GM18519 (cell line): ENCODE measurements at regions not wholly inside any gene's neighbourhood (a gene's known extent, or its start where the extent isn't known, plus 50 kb on each side); places are given as distances from the start of the nearest gene placed in this dataset.

Experiments used
- ATAC-seq: cut with Tn5 transposase; IDR thresholded peaks from one replicate; pipeline ENCODE4 v1.9.1; 2021; ENCODE audit warnings: mild to moderate bottlenecking, moderate library complexity; ENCODE audit not compliant: unreplicated experiment, low FRiP score

DNA sequence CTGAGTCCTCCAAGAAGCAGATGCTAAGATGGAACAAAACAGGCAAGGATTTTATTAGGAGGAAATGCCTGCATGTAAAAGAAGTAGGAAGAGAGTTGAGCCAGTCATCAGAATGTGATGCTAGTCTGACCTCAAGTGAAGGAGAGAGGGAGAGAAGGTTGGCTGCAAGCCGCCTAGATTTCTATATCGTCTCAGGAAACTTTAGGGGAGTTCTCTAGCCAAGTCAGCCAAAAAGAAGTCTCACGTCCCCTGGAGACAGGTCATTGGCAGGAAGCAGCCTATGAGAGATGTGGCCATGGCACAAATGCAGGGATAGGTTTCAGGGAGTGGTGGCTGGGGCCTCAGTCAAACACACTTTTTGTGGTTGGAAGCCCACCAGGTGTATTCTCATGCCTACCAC, 378.0 kb downstream of the CD109 start:
- ATAC-seq: no peak

- no peak for ATAC-seq
These were observed 377.4 kb downstream of the CD109 start for GRCh38 chr6:74073429-74073828.

DNA sequence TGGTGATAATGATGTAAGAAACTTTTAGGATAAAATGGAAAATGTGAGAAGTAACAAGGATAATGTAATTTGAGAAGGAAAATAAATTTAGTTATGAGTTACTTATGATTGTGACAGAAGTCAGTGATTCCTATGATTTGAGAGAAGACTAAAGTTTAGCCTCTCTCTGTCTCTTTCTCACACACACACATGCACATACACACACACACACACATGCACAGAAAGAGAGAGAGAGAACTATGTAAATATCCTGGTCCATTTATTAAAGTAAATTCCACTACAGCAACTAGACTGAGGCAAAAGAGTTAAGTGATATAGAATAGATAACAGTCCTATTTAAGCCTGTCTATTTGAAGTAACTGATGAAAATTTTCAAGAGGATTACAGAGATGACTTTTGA, 375.2 kb downstream of the CD109 start:
- no peak for ATAC-seq

DNA sequence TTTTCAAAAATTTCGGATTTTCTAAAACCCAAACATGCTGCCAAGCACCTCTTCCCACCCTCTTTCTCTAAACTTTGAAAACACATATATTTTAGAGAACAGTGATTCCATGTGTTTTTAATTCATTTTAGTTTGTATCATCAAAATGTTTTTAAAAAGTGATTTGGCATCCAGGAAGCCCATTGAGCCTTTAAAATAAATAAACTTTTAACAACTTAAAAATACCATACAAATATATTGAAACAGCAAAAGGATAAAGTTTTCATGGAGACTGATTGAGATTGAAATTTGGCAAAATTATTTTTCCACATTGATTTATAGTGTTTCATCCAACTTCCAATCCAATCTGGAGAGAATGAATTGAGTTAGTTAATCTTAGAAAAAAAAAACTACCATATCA, 374.7 kb downstream of the CD109 start:
- no peak for ATAC-seq

- ATAC-seq: no peak
These were observed 374.1 kb downstream of the CD109 start for GRCh38 chr6:74070091-74070490.

GRCh38 chr6:74069089-74069581, 373.1 kb downstream of the CD109 start:
- no peak for ATAC-seq

DNA sequence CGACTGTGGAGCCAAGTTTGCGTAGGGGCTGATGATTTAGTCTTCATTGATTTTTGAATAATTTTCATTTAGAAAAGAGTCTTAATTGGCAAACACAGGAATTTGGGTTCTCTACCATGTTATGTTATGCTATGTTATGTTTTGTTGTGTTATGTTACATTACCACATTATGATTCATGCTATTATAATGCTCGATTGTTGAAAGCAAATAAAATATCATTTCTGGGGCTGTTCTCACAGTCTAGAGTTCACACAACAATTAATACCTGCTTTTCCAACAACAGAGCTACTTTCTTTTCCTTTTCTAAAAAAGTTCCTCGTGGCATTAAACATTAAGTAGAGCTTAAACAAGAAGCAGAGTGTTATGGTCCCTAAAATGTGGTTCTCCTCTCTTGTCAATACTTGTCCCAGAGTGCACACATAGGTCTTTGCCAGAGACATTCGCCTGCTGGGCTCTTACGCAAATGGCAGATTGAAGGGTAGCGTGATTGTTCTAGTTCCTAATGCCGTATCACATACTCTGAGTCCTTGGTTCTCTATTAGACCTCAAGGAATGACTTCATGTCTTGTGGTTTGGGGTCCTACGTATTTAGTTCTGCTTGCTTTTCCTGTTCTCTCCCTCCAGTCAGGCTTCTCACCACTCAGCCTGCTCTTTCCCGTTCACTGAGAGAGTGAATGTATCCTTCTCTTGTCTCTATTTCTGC, 370.3 kb downstream of the CD109 start:
- ATAC-seq: no peak

- ATAC-seq: no peak
These were observed 369.7 kb downstream of the CD109 start for GRCh38 chr6:74065705-74066104.

DNA sequence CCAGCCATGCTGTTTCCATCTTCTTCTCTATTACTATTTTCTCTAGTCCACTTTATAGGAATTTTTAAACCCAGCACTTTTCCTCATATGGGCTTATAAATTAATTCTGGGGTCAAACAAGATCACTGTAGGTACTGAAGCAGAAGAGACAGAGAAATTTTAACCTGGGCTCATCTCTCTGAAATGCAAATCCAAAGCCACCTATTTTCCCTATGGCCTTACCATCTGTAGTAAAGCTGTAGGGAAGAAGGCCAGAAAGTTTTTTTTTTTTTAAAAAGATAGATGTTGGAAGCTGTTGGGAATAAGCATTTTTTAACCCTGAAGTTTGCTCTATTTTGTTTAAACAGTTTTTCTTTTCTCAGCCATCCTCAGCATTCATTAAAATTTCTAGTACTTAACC, 367.4 kb downstream of the CD109 start:
- ATAC-seq: no peak

- no peak for ATAC-seq
These were observed 365.2 kb downstream of the CD109 start for GRCh38 chr6:74061201-74061600.

GRCh38 chr6:74060354-74060753, 364.4 kb downstream of the CD109 start:
- no peak for ATAC-seq

GRCh38 chr6:74058606-74059005, 362.6 kb downstream of the CD109 start:
- ATAC-seq: no peak

DNA sequence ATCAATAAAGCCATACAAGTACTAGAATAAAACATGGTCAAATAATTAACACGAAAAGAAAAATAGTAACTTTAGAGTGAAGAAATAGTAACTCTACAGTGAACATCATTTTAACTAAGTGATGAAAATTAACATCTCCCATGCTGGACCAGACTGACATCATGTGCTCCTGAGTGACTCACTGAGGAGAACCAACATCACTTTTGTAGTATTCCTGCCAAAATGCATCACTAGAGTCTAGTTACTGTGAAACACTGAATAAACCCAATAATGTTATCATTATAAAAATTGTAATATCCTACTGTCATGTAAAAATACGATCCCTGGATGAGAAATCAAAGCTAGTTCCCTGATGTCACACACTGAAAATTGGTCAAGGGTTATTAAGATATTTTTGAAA, 361.3 kb downstream of the CD109 start:
- ATAC-seq: no peak

GRCh38 chr6:74054190-74054589, 358.2 kb downstream of the CD109 start:
- no peak for ATAC-seq

DNA sequence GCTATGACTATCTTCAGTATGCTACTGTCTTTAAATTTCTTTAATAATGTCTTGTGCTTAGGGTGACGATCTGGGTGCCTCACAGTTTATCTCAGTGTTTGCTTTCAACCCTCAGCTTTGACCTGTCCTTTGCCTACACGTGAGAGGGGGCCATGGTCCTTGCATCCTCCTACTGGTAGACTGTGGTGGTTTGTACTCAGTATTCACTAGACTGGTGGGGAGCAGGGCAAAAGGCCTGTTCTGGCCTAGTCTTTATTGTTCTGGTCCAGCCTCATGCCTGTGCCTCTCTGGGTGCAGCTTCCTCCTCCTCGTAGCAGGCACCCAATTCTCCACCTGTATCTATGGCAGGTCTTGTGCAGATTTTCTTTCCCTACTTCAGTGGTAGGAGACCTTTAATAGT, 354.9 kb downstream of the CD109 start:
- ATAC-seq: no peak

DNA sequence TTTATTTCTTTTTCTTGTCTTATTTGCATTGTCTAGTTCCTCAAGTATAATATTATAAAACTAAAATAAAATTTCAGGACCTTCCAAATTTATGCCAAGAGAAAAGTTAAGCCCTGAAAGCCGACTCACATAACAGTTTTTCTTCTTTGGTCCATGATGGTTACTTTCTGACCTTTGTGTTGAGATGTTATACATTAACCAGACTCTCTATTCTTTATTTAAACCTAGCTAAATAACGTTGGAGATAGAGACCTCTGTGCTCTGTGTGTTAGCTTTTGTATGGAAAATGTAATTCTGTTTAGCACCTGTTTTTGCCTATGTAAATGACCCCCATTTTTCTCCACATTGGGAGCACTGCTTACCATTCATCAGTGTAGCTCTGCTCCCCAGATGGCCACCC, 352.4 kb downstream of the CD109 start:
- no peak for ATAC-seq

GRCh38 chr6:74044417-74045096, 348.6 kb downstream of the CD109 start:
- no peak for ATAC-seq

GRCh38 chr6:74041420-74041819, 345.4 kb downstream of the CD109 start:
- ATAC-seq: no peak

DNA sequence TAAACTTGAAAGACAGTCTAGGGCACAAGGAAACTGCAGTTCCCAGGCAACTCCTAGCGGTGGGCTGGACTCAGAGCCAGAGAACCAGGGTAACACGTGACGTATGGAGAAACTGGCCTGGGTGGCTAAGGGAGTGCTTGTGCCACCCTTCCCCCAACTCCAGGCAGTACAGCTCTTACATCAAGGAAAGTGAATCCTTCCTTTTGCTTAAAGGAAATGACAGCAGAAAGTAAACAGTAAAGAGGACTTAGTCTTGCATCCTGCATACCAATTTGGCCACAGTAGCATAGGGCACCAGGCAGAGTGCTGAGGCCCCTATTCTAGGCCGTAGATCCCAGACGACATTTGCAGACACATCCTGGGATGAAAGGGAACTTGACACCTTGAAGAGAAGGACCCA, 322.8 kb downstream of the CD109 start:
- no peak for ATAC-seq

GRCh38 chr6:74015427-74015826, 319.4 kb downstream of the CD109 start:
- ATAC-seq: no peak

DNA sequence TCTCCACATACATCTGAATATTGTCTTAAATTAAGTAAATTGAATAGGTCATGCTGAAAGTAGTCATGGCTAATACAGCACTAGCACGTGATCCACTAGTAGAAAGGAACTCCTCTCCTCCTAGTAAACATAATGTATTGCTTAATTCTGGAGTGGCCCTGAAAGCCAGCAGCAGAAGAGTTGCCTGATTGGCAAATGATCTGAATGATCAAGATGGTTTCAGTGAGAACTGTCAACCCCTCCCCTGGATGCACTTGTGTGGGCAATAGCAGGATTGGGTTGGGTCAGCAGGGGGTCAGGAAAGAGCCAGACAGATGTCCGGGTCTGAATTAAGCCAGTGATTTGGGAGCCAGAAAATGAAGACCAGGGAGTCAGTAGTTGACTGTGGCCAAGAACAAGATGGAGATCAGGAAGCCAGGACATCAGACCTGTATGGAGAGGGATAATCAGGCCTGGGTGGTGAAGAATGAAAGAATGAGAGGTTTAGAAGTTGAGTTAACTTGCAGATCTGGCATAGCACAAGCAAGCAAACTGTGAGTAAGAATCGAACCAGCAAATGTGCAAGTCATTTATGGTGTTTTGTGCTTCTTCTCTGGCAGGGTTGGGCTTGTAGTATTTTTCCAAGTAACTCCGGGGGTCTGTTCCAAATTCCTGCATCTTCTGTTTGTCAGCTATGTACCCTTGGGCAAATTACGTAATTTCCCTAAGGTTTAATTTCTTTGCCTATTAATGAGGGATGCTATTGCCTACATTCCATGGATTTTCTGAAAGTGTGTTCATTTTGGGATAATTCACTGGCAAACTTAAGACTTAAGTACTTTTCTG, 304.9 kb downstream of the CD109 start:
- ATAC-seq: no peak
